ENCODE measurements at regions not wholly inside any gene's neighbourhood (a gene's known extent, or its start where the extent isn't known, plus 50 kb on each side); places are given as distances from the start of the nearest gene placed in this dataset.

GRCh38 chr5:172588380-172588779 lies 52.7 kb upstream of the NEURL1B start:
- DNase-seq (ENCODE audit: low spot score) (no peak), ATAC-seq (ENCODE audit: low FRiP score) (no peak)
- TF ChIP-seq, protein P1, sequence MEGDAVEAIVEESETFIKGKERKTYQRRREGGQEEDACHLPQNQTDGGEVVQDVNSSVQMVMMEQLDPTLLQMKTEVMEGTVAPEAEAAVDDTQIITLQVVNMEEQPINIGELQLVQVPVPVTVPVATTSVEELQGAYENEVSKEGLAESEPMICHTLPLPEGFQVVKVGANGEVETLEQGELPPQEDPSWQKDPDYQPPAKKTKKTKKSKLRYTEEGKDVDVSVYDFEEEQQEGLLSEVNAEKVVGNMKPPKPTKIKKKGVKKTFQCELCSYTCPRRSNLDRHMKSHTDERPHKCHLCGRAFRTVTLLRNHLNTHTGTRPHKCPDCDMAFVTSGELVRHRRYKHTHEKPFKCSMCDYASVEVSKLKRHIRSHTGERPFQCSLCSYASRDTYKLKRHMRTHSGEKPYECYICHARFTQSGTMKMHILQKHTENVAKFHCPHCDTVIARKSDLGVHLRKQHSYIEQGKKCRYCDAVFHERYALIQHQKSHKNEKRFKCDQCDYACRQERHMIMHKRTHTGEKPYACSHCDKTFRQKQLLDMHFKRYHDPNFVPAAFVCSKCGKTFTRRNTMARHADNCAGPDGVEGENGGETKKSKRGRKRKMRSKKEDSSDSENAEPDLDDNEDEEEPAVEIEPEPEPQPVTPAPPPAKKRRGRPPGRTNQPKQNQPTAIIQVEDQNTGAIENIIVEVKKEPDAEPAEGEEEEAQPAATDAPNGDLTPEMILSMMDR (IDR thresholded peaks at IDR 0.05): no peak

DNA sequence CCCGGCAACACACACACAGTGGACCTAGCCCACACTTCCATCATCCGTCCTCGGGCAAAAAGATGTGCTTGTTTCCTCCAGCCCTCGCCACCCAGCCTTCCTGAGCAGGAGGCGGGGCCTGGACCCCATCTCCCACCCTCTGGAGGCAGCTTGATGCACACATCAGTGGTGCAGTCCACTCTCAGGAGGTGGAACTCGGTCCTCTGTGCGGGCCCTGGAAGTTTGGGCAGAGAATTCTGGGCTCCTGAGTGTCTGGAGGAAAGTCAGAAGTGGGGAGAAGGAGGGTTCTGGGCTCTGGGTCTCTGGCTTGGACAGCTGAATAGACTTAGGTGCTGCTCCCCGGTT lies 54.0 kb upstream of the NEURL1B start:
- no peak for ATAC-seq (ENCODE audit: low FRiP score)

GRCh38 chr5:172586125-172587060 lies 54.7 kb upstream of the NEURL1B start:
- TF ChIP-seq, protein P1 (IDR thresholded peaks at IDR 0.05): no peak
- no peak for ATAC-seq (ENCODE audit: low FRiP score)
- DNase-seq (ENCODE audit: low spot score): no peak

More for the DNA sequence above, 54.0 kb upstream of the NEURL1B start:
- TF ChIP-seq, protein P1 (IDR thresholded peaks at IDR 0.05): no peak
- DNase-seq (ENCODE audit: low spot score): no peak

- ATAC-seq (ENCODE audit: low FRiP score) (no peak), DNase-seq (ENCODE audit: low spot score) (no peak)
- TF ChIP-seq, protein P1 (IDR thresholded peaks at IDR 0.05): no peak
Observed at GRCh38 chr5:172585114-172585513, 55.9 kb upstream of the NEURL1B start.

- ATAC-seq (ENCODE audit: low FRiP score) (no peak), DNase-seq (ENCODE audit: low spot score) (no peak)
- TF ChIP-seq, protein P1 (IDR thresholded peaks at IDR 0.05): no peak
Observed at GRCh38 chr5:172584638-172585037, 56.4 kb upstream of the NEURL1B start.

DNA sequence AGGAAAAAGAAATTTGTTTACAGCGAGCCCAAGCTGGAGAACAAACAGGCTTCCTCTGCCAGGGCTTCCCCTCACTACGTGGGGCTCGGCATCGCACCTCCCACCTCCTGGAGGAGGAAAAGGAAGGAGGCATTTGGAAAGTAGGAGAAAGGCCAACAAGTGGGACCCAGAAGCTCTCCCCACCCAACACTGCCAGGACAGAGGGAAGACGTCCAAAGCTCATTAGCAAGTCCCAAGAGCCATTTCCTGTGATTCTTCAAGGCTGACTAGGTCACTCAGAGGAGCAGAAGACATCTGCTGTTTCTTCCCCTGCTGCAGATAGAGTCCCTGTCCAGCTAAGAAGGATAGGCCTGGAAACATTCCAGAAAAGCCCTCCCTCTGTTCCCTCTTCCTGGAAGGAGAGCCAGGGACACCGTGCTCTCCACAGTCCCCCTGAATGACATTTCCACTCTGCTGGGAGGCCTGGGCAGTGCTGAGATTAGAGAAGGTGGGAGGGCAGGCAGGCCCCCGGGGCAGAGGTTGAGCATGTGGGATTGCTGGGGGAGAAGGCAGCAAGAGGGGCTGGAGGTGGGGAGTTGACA lies 57.0 kb upstream of the NEURL1B start:
- no peak for DNase-seq (ENCODE audit: low spot score)
- ATAC-seq (ENCODE audit: low FRiP score): peak; percentile 52
- TF ChIP-seq, protein P1 (IDR thresholded peaks at IDR 0.05): no peak

DNA sequence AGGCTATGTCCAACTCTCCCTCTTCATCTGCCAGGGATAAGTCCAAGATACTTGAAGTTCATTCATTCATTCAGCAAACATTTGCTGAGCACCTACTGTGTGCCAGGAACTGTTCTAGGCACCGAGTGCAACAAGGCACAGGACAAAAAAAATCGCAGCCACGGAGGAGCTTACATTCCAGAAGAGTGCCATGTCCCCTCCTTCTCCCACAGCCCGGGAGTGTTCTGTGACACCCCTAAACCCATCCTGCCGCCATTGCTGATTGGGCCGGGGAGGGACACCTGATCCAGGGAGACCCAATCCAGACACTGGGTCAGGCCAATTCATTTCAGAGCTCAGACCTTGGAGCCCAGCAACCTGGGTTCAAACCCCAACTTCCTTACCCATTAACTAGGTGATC lies 58.1 kb upstream of the NEURL1B start:
- DNase-seq (ENCODE audit: low spot score) (no peak), ATAC-seq (ENCODE audit: low FRiP score) (no peak)
- TF ChIP-seq, protein P1 (IDR thresholded peaks at IDR 0.05): no peak
